HL-60 (cell line): ENCODE measurements at regions not wholly inside any gene's neighbourhood (a gene's known extent, or its start where the extent isn't known, plus 50 kb on each side); places are given as distances from the start of the nearest gene placed in this dataset.

Source experiments
- DNase-seq, 2 experiments: peaks; one replicate each; pipeline ENCODE4 v3.0.0-alpha.2; 2010 to 2020; ENCODE audit warnings: low read depth in 1 of 2, low spot score in 1 of 2
- H3K27ac ChIP-seq: fragments of 250-450 bp; sonication (Bioruptor Pico); replicated peaks from 2 replicates; pipeline ENCODE4 v1.5.1; 2020; ENCODE audit warnings: mild to moderate bottlenecking, moderate library complexity
- H3K27me3 ChIP-seq: fragments of 250-450 bp; sonication (Bioruptor Pico); 2 replicates; pipeline ENCODE4 v1.5.1; 2021; ENCODE audit warnings: mild to moderate bottlenecking, moderate library complexity; ENCODE audit not compliant: insufficient read depth, poor library complexity, severe bottlenecking
- H3K4me3 ChIP-seq: replicated peaks from 2 replicates; pipeline ENCODE4 v1.5.1; 2011; ENCODE audit warnings: mild to moderate bottlenecking, control low read depth, low read length; ENCODE audit not compliant: insufficient read depth
- GABPA ChIP-seq: IDR thresholded peaks from 2 replicates; pipeline ENCODE4 v1.6.1; 2012; ENCODE audit warnings: low read depth
- POLR2AphosphoS5 ChIP-seq: IDR thresholded peaks from 2 replicates; pipeline ENCODE4 v1.6.1; 2012; ENCODE audit warnings: low read depth
- SPI1 ChIP-seq: IDR thresholded peaks from 2 replicates; pipeline ENCODE4 v1.6.1; 2012; ENCODE audit warnings: low read depth, mild to moderate bottlenecking, borderline replicate concordance
- TF ChIP-seq, protein P1 (sequence below): IDR thresholded peaks from one replicate; pipeline ENCODE4 v1.5.1; 2011; ENCODE audit warnings: low read length, control low read depth, inconsistent platforms; ENCODE audit not compliant: insufficient read depth
- TF ChIP-seq, protein P2 (sequence below): IDR thresholded peaks from 2 replicates; pipeline ENCODE4 v1.6.1; 2012; ENCODE audit warnings: low read depth; ENCODE audit not compliant: insufficient replicate concordance

DNA sequence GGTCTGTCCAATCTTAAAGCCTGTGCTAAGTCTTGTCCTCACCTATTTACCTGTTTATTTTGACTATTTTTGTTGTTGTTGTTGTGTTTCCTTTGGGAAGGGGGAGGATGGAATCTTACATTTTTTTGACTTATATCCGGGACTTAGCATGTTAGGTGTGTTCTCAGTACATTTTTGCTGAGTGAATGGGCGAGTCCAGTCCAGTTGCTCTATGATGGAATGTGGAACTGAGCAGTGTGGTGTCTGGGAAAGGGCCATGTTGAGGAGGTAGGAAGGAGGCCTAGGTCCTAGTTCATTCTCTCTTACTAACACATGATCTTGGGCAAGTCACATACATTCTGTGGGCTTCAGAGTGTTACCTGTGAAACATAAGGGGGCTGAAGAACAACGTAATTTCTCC is 80.9 kb upstream of the SLC38A2 start:
- Histone ChIP-seq H3K27me3 (no peaks in the 10 kb centered on the region), H3K4me3 (no peak overlapping the region), H3K27ac (no peak overlapping the region)
- no peak for DNase-seq
- TF ChIP-seq, protein P1, sequence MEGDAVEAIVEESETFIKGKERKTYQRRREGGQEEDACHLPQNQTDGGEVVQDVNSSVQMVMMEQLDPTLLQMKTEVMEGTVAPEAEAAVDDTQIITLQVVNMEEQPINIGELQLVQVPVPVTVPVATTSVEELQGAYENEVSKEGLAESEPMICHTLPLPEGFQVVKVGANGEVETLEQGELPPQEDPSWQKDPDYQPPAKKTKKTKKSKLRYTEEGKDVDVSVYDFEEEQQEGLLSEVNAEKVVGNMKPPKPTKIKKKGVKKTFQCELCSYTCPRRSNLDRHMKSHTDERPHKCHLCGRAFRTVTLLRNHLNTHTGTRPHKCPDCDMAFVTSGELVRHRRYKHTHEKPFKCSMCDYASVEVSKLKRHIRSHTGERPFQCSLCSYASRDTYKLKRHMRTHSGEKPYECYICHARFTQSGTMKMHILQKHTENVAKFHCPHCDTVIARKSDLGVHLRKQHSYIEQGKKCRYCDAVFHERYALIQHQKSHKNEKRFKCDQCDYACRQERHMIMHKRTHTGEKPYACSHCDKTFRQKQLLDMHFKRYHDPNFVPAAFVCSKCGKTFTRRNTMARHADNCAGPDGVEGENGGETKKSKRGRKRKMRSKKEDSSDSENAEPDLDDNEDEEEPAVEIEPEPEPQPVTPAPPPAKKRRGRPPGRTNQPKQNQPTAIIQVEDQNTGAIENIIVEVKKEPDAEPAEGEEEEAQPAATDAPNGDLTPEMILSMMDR, result no peak

DNA sequence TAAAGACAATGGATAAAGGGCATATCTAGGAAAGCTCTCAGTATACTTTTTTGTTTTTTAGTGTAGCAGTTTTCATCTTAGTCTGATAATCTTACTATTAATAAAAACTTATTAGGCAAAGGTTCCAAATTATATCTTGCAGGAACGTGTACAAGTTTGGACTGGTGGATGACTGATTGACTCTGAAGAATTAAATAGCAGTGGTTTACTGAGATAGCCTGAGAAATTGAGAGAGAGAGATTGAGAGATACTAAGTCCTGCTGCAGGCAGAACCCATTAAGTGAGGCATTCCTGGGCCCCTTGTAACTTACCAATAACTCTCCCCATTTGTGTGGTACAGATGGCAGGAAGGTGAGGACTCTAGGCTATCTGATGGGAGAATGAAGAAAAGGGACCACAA is 80.2 kb upstream of the SLC38A2 start:
- no peak overlapping the region for H3K4me3 ChIP-seq
- DNase-seq, result no peak
- no peaks in the 10 kb centered on the region for H3K27me3 ChIP-seq
- no peak overlapping the region for H3K27ac ChIP-seq
- TF ChIP-seq SPI1 (no peak), POLR2AphosphoS5 (no peak), GABPA (no peak)
- TF ChIP-seq, protein P1, result no peak
- TF ChIP-seq, protein P2, sequence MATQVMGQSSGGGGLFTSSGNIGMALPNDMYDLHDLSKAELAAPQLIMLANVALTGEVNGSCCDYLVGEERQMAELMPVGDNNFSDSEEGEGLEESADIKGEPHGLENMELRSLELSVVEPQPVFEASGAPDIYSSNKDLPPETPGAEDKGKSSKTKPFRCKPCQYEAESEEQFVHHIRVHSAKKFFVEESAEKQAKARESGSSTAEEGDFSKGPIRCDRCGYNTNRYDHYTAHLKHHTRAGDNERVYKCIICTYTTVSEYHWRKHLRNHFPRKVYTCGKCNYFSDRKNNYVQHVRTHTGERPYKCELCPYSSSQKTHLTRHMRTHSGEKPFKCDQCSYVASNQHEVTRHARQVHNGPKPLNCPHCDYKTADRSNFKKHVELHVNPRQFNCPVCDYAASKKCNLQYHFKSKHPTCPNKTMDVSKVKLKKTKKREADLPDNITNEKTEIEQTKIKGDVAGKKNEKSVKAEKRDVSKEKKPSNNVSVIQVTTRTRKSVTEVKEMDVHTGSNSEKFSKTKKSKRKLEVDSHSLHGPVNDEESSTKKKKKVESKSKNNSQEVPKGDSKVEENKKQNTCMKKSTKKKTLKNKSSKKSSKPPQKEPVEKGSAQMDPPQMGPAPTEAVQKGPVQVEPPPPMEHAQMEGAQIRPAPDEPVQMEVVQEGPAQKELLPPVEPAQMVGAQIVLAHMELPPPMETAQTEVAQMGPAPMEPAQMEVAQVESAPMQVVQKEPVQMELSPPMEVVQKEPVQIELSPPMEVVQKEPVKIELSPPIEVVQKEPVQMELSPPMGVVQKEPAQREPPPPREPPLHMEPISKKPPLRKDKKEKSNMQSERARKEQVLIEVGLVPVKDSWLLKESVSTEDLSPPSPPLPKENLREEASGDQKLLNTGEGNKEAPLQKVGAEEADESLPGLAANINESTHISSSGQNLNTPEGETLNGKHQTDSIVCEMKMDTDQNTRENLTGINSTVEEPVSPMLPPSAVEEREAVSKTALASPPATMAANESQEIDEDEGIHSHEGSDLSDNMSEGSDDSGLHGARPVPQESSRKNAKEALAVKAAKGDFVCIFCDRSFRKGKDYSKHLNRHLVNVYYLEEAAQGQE, result no peak

- no peaks in the 10 kb centered on the region for H3K27me3 ChIP-seq
- TF ChIP-seq POLR2AphosphoS5, result no peak
- TF ChIP-seq, protein P1, result no peak
- TF ChIP-seq, protein P2, result no peak
- TF ChIP-seq SPI1, result no peak
- TF ChIP-seq GABPA, result no peak
- H3K27ac ChIP-seq, result no peak overlapping the region
- DNase-seq, result no peak
- no peak overlapping the region for H3K4me3 ChIP-seq
These were observed 79.6 kb upstream of the SLC38A2 start for GRCh38 chr12:46452061-46452615.

DNA sequence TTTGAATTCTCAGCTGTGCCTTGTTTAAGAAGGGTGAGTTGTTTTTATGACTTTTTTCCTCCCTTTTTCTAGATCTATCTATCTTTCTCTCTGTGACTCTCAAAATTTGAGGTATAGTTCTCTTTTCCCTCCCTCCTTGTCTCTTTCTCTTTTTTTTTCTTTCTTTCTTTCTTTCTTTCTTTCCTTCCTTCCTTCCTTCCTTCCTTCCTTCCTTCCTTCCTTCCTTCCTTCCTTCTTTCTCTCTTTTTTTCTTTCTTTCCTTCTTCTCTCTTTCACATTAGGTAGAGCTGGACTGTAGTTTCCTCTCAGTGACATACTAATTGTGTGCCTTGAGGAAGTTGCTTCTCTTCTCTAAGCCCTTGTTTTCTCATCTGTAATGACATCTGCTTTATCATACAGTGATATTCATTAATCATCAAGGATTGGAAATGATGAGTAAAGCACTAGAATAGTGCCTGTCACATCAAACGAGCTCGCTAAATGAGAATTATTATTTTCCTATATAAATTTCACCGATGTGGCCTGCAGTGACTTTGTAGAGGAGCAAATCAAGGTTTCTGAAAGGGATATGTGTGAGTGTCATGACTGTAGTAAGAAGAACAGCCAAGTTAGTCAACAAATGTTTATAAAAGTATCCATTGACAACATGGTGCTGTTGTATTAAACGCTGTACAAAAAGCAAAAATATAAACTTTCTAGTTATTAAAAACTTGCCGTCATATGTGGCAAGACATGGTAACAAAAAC is 78.9 kb upstream of the SLC38A2 start:
- TF ChIP-seq SPI1 (no peak), GABPA (no peak), POLR2AphosphoS5 (no peak)
- TF ChIP-seq, protein P2, result no peak
- TF ChIP-seq, protein P1, result no peak
- H3K27ac ChIP-seq, result no peak overlapping the region
- no peaks in the 10 kb centered on the region for H3K27me3 ChIP-seq
- no peak overlapping the region for H3K4me3 ChIP-seq
- DNase-seq, result no peak
